ENCODE measurements at regions not wholly inside any gene's neighbourhood (a gene's known extent, or its start where the extent isn't known, plus 50 kb on each side); places are given as distances from the start of the nearest gene placed in this dataset.

- no peak overlapping the region for H3K4me3 ChIP-seq
- TF ChIP-seq CTCF (IDR thresholded peaks at IDR 0.05) = no peak
- no peak overlapping the region for H3K27ac ChIP-seq
- DNase-seq (ENCODE audit: low spot score) = no peak
Observed at GRCh38 chr6:125354649-125355048, 52.9 kb upstream of the HDDC2 start.

GRCh38 chr6:125356884-125357283, 55.1 kb upstream of the HDDC2 start:
- no peak for DNase-seq (ENCODE audit: low spot score)
- no peak overlapping the region for H3K4me3 ChIP-seq
- peak overlapping the region in 1 of 2 donors; percentile 2 for H3K27ac ChIP-seq
- TF ChIP-seq CTCF (IDR thresholded peaks at IDR 0.05) = no peak

GRCh38 chr6:125357515-125358256, 55.9 kb upstream of the HDDC2 start:
- TF ChIP-seq CTCF (IDR thresholded peaks at IDR 0.05) = no peak
- no peak for DNase-seq (ENCODE audit: low spot score)
- Histone ChIP-seq H3K4me3 (no peak overlapping the region), H3K27ac (no peak overlapping the region)

GRCh38 chr6:125358898-125359297, 57.1 kb upstream of the HDDC2 start:
- Histone ChIP-seq H3K4me3 (no peak overlapping the region), H3K27ac (no peak overlapping the region)
- no peak for TF ChIP-seq CTCF (IDR thresholded peaks at IDR 0.05)
- DNase-seq (ENCODE audit: low spot score) = no peak

- H3K4me3 ChIP-seq = no peak overlapping the region
- no peak overlapping the region for H3K27ac ChIP-seq
- no peak for TF ChIP-seq CTCF (IDR thresholded peaks at IDR 0.05)
- no peak for DNase-seq (ENCODE audit: low spot score)
Observed at GRCh38 chr6:125361868-125362267, 60.1 kb upstream of the HDDC2 start.

GRCh38 chr6:125363039-125363823, 61.5 kb upstream of the HDDC2 start:
- no peak for TF ChIP-seq CTCF (IDR thresholded peaks at IDR 0.05)
- peak overlapping the region; percentile 83 for H3K4me3 ChIP-seq
- DNase-seq (ENCODE audit: low spot score) = peak; percentile 90
- peak overlapping the region; percentile 83 to 93 for H3K27ac ChIP-seq

GRCh38 chr6:125363824-125364165, 62.0 kb upstream of the HDDC2 start:
- Histone ChIP-seq H3K4me3 (peak overlapping the region; percentile 83), H3K27ac (peak overlapping the region; percentile 83 to 93)
- DNase-seq (ENCODE audit: low spot score) = no peak
- no peak for TF ChIP-seq CTCF (IDR thresholded peaks at IDR 0.05)
